Lower leg skin (tissue), 3 donors: ENCODE measurements at regions not wholly inside any gene's neighbourhood (a gene's known extent, or its start where the extent isn't known, plus 50 kb on each side); places are given as distances from the start of the nearest gene placed in this dataset.
"Not testable (repeated sequence)": the region's sequence is repeated elsewhere in the genome, so short reads cannot be mapped to it uniquely, and the experiment has no call there.

Experiments used
- CTCF ChIP-seq, 3 donors: fragments of 450-650 bp; IDR thresholded peaks; one replicate each; pipeline ENCODE4 v1.5.1; 2016; ENCODE audit warnings: antibody characterized with exemption in 3 of 3, mild to moderate bottlenecking in 3 of 3, moderate library complexity in 2 of 3
- POLR2A ChIP-seq, 2 donors: fragments of 450-650 bp; IDR thresholded peaks; one replicate each; pipeline ENCODE4 v1.6.1; 2016 to 2017; ENCODE audit warnings: antibody characterized with exemption in 2 of 2, mild to moderate bottlenecking in 1 of 2, moderate library complexity in 1 of 2

GRCh38 chr10:28176498-28176897 is 126.4 kb downstream of the MPP7 start:
- not testable (repeated sequence) for TF ChIP-seq CTCF, POLR2A (IDR thresholded peaks at IDR 0.05)
